GM12874 (cell line): ENCODE measurements at regions not wholly inside any gene's neighbourhood (a gene's known extent, or its start where the extent isn't known, plus 50 kb on each side); places are given as distances from the start of the nearest gene placed in this dataset.

Source experiments
- CTCF ChIP-seq: IDR thresholded peaks from 2 replicates; pipeline ENCODE4 v1.5.1; 2011; ENCODE audit warnings: low read depth, mild to moderate bottlenecking, control low read depth, low read length, moderate library complexity; ENCODE audit not compliant: insufficient read depth

GRCh38 chr6:43903739-43904290 is 133.8 kb downstream of the VEGFA start:
- TF ChIP-seq CTCF = no peak

GRCh38 chr6:43901733-43902230 is 131.8 kb downstream of the VEGFA start:
- no peak for TF ChIP-seq CTCF

GRCh38 chr6:43900916-43901732 is 131.1 kb downstream of the VEGFA start:
- no peak for TF ChIP-seq CTCF

GRCh38 chr6:43900560-43900915 is 130.5 kb downstream of the VEGFA start:
- TF ChIP-seq CTCF = no peak

- no peak for TF ChIP-seq CTCF
Measured at GRCh38 chr6:43899830-43900229, 129.8 kb downstream of the VEGFA start.

GRCh38 chr6:43898358-43899131 is 128.5 kb downstream of the VEGFA start:
- no peak for TF ChIP-seq CTCF
